ENCODE measurements at regions not wholly inside any gene's neighbourhood (a gene's known extent, or its start where the extent isn't known, plus 50 kb on each side); places are given as distances from the start of the nearest gene placed in this dataset.

DNA sequence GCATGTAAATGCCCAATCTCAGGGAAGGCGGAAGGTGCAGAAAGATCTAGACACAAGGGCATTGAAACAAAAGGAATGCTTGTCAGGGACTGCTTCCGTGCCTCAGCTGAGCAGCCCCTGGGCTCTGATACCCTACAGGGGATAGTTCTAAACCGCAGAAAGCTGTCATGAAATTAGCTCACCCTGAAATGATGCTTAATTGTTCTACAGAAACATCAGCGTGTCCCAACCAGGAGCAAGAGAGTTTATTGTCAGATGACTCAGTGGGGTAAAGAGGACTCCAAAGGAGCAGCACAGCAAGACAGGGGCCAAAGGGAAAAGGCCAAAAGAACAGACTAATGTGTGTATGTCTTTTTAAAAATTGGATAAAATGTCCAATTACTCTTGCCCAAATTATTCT lies 258.4 kb upstream of the JARID2 start:
- POLR2A ChIA-PET: interaction anchor here (0.6 kb wide), 1 partner anchor 675 kb away, joined by 5 read pairs; the partner anchor contains the start of gene DTNBP1
- intact Hi-C loops (cut with micrococcal nuclease): no loop called here
- no peaks in the 10 kb centered on the region for H3K4me1 Mint-ChIP-seq
- DNase-seq (no peak), ATAC-seq (ENCODE audit: low read depth) (no peak)
- no peaks in the 10 kb centered on the region for H3K9me3 Mint-ChIP-seq
- peaks cover 5% of the 10 kb centered on the region for H3K27me3 Mint-ChIP-seq
- CTCF ChIA-PET: no interaction called here
- H3K36me3 Mint-ChIP-seq (ENCODE audit: low read depth): no peaks in the 10 kb centered on the region
- H3K4me3 Mint-ChIP-seq: no peak overlapping the region
- TF ChIP-seq, protein P1, sequence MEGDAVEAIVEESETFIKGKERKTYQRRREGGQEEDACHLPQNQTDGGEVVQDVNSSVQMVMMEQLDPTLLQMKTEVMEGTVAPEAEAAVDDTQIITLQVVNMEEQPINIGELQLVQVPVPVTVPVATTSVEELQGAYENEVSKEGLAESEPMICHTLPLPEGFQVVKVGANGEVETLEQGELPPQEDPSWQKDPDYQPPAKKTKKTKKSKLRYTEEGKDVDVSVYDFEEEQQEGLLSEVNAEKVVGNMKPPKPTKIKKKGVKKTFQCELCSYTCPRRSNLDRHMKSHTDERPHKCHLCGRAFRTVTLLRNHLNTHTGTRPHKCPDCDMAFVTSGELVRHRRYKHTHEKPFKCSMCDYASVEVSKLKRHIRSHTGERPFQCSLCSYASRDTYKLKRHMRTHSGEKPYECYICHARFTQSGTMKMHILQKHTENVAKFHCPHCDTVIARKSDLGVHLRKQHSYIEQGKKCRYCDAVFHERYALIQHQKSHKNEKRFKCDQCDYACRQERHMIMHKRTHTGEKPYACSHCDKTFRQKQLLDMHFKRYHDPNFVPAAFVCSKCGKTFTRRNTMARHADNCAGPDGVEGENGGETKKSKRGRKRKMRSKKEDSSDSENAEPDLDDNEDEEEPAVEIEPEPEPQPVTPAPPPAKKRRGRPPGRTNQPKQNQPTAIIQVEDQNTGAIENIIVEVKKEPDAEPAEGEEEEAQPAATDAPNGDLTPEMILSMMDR (IDR thresholded peaks at IDR 0.05): no peak
- H3K27ac Mint-ChIP-seq: no peak overlapping the region

DNA sequence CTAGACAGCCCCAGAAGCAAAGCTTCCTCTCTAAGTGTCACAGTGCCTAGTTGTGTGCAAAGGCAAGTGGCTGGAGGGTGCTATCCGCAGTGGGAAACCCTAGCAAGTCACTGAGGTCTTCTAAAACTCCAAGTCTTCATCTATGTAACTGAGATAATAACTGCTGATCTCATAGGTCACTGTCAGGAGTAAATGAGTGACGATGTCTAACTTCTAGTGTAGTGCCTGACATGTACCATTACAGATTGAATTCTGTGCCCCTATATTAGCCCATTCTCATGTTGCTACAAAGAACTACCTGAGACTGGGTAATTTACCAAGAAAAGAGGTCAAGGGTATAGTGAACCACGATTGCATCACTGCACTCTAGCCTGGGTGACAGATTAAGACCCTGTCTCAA lies 253.5 kb upstream of the JARID2 start:
- ATAC-seq (ENCODE audit: low read depth): no peak
- DNase-seq: no peak
- Mint-ChIP-seq H3K4me1 (no peaks in the 10 kb centered on the region), H3K27me3 (no peaks in the 10 kb centered on the region), H3K4me3 (no peak overlapping the region), H3K36me3 (ENCODE audit: low read depth) (no peaks in the 10 kb centered on the region), H3K9me3 (no peaks in the 10 kb centered on the region), H3K27ac (no peak overlapping the region)
- TF ChIP-seq, protein P1 (IDR thresholded peaks at IDR 0.05): no peak
- ChIA-PET POLR2A (no interaction called here), CTCF (no interaction called here)
- intact Hi-C loops (cut with micrococcal nuclease): no loop called here

DNA sequence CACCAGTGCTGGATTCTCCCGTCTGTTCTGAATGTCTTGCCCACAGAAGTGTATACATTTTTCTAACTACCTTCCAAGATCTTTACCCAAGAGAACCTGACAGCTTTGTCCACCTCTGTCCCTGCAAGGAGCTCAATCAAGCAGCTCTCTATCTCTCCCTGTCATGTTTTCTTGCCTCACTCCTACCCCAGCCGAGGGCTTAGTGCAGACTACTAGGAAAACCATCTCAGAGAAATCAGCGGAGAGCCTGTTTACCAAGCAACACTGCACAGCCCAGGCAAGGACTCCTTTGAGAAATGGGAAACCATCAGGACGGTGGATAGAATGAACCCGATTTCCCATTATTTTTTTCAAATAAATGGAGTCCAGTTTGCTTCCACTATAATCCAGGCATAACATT lies 250.7 kb upstream of the JARID2 start:
- DNase-seq: no peak
- TF ChIP-seq, protein P1 (IDR thresholded peaks at IDR 0.05): no peak
- CTCF ChIA-PET: no interaction called here
- Mint-ChIP-seq H3K27ac (no peak overlapping the region), H3K36me3 (ENCODE audit: low read depth) (no peaks in the 10 kb centered on the region), H3K4me1 (no peaks in the 10 kb centered on the region), H3K9me3 (no peaks in the 10 kb centered on the region), H3K4me3 (no peak overlapping the region), H3K27me3 (no peaks in the 10 kb centered on the region)
- intact Hi-C loops (cut with micrococcal nuclease): no loop called here
- POLR2A ChIA-PET: no interaction called here
- ATAC-seq (ENCODE audit: low read depth): no peak

DNA sequence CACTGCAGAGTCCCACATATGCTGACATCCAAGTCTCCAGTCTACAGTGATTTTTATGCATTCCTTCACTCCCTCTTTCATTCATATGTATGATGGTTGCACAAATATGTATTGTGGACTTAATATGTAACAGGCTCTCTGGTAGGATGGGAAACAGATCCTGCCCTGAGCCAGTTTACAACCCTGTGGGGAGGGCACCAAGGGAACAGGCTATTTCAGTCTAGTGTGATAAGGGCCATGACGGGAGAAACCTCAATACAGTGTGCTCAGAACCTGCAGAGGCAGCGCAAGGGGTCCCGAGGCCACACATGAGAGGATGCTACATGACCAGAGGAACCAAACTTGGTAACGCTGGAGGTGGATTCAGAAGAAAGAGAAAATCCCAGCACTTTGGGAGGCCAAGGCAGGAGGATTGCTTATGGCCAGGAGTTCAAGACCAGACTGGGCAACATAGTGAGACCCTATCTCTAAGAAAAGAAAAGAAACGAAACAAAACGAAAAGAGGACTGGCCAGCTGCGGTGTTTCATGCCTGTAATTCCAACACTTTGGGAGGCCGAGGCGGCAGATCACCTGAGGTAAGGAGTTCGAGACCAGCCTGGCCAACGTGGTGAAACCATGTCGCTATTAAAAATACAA lies 249.8 kb upstream of the JARID2 start:
- no peaks in the 10 kb centered on the region for H3K36me3 Mint-ChIP-seq (ENCODE audit: low read depth)
- H3K4me3 Mint-ChIP-seq: no peak overlapping the region
- POLR2A ChIA-PET: interaction anchor here (0.6 kb wide), 1 partner anchor 235 kb away, joined by 3 read pairs; no protein-coding TSS in a partner anchor
- no peak overlapping the region for H3K27ac Mint-ChIP-seq
- no peak for DNase-seq
- H3K4me1 Mint-ChIP-seq: no peaks in the 10 kb centered on the region
- ATAC-seq (ENCODE audit: low read depth): no peak
- H3K9me3 Mint-ChIP-seq: no peaks in the 10 kb centered on the region
- TF ChIP-seq, protein P1 (IDR thresholded peaks at IDR 0.05): no peak
- intact Hi-C loops (cut with micrococcal nuclease): no loop called here
- H3K27me3 Mint-ChIP-seq: no peaks in the 10 kb centered on the region
- CTCF ChIA-PET: no interaction called here

DNA sequence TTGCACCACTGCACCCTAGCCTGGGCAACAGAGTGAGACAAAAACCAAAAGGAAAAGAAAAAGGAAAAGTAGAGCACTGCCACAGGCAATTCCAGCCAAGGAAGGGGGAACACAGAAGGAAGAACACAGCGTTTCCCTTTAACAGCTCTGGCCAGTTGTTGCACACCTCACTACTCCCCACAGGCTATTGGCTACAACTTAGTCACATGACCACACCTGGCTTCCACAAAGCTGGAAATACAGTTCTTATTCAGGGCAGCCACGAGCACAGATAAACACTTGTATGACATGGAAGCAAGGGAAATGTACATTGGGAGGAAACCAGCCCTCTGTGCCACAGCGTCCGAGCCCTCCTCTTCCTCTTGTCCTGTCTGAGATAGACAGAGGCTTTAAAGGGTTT lies 249.0 kb upstream of the JARID2 start:
- Mint-ChIP-seq H3K4me1 (no peaks in the 10 kb centered on the region), H3K27me3 (no peaks in the 10 kb centered on the region), H3K27ac (no peak overlapping the region), H3K36me3 (ENCODE audit: low read depth) (no peaks in the 10 kb centered on the region), H3K4me3 (no peak overlapping the region), H3K9me3 (no peaks in the 10 kb centered on the region)
- no peak for ATAC-seq (ENCODE audit: low read depth)
- intact Hi-C loops (cut with micrococcal nuclease): no loop called here
- CTCF ChIA-PET: no interaction called here
- POLR2A ChIA-PET: interaction anchor here (0.6 kb wide), 1 partner anchor 234 kb away, joined by 3 read pairs; no protein-coding TSS in a partner anchor
- TF ChIP-seq, protein P1 (IDR thresholded peaks at IDR 0.05): no peak
- no peak for DNase-seq

Measured in activated B cell treated with CpG ODN at 0.5 μM for 24 hours (primary cell).